ENCODE measurements at regions not wholly inside any gene's neighbourhood (a gene's known extent, or its start where the extent isn't known, plus 50 kb on each side); places are given as distances from the start of the nearest gene placed in this dataset.

DNA sequence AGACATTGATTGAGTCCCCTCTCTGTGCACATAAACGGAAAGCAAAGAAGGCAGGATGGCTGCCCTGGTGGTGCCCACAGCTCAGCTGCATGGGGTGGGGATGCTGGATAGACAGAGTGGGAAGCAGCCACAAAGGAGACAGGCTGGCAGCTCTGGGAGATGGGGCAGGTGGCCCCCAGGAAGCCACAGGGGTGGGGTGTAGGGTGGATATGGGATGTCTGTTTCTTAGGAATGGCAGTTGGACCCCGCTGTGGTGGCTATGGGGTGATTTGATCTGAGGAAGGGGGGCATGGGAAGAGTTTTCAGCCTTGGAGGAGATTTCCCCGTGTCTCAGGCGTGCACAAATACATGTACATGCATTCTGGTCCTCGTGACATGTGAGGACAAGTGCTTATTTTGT lies 50.2 kb upstream of the VDAC1 start:
- ChIA-PET POLR2A (no interaction called here), CTCF (interaction anchor here (1.9 to 6.9 kb wide), 2 partner anchors 14 to 85 kb away, joined by 7 to 65 read pairs; no protein-coding TSS in a partner anchor)
- H3K4me1 ChIP-seq (ENCODE audit: control insufficient read depth in 1 of 2, insufficient read depth in 2 of 2, low read depth in 1 of 2, low read length in 1 of 2), result peaks cover 14 to 29% of the 10 kb centered on the region in 2 experiments; a peak in 3 of 4 replicates
- no peak overlapping the region for H3K4me3 ChIP-seq (ENCODE audit: low read depth in 2 of 2, low read length in 1 of 2)
- no peaks in the 10 kb centered on the region for H3K9me3 ChIP-seq
- 89% methylated on average over 5 of the region's 5 CpGs for WGBS (ENCODE audit: low lambda C conversion rate)
- H3K9ac ChIP-seq, result no peak overlapping the region
- H3K27ac ChIP-seq (ENCODE audit: low read depth in 2 of 2, low read length in 1 of 2), result no peak overlapping the region
- H3K4me2 ChIP-seq, result no peak overlapping the region
- TF ChIP-seq CHD2 (IDR thresholded peaks at IDR 0.05; ENCODE audit: low read length, partially characterized antibody), result no peak
- TF ChIP-seq, protein P1, sequence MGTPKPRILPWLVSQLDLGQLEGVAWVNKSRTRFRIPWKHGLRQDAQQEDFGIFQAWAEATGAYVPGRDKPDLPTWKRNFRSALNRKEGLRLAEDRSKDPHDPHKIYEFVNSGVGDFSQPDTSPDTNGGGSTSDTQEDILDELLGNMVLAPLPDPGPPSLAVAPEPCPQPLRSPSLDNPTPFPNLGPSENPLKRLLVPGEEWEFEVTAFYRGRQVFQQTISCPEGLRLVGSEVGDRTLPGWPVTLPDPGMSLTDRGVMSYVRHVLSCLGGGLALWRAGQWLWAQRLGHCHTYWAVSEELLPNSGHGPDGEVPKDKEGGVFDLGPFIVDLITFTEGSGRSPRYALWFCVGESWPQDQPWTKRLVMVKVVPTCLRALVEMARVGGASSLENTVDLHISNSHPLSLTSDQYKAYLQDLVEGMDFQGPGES (IDR thresholded peaks at IDR 0.05; ENCODE audit: low read depth, low read length), result no peak
- TF ChIP-seq GABPA (IDR thresholded peaks at IDR 0.05; ENCODE audit: low read depth), result no peak
- TF ChIP-seq POLR2AphosphoS5 (IDR thresholded peaks at IDR 0.05; ENCODE audit: low read depth, low read length), result no peak
- TF ChIP-seq FOXM1 (IDR thresholded peaks at IDR 0.05; ENCODE audit: low read depth), result no peak
- no peak for TF ChIP-seq TEAD4 (IDR thresholded peaks at IDR 0.05; ENCODE audit: borderline replicate concordance, insufficient read depth)
- TF ChIP-seq, protein P2, sequence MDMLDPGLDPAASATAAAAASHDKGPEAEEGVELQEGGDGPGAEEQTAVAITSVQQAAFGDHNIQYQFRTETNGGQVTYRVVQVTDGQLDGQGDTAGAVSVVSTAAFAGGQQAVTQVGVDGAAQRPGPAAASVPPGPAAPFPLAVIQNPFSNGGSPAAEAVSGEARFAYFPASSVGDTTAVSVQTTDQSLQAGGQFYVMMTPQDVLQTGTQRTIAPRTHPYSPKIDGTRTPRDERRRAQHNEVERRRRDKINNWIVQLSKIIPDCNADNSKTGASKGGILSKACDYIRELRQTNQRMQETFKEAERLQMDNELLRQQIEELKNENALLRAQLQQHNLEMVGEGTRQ (IDR thresholded peaks at IDR 0.05; ENCODE audit: borderline replicate concordance, low read depth, low read length), result no peak
- TF ChIP-seq TAF1 (IDR thresholded peaks at IDR 0.05; ENCODE audit: borderline replicate concordance, low read depth, low read length), result no peak
- TF ChIP-seq, protein P3, sequence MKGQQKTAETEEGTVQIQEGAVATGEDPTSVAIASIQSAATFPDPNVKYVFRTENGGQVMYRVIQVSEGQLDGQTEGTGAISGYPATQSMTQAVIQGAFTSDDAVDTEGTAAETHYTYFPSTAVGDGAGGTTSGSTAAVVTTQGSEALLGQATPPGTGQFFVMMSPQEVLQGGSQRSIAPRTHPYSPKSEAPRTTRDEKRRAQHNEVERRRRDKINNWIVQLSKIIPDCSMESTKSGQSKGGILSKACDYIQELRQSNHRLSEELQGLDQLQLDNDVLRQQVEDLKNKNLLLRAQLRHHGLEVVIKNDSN (IDR thresholded peaks at IDR 0.05; ENCODE audit: borderline replicate concordance, low read depth), result no peak
- no peak for TF ChIP-seq SMC3 (IDR thresholded peaks at IDR 0.05; ENCODE audit: low read depth, low read length)
- no peak for TF ChIP-seq MXI1 (IDR thresholded peaks at IDR 0.05; ENCODE audit: low read depth, low read length)
- TF ChIP-seq RFX5 (IDR thresholded peaks at IDR 0.05; ENCODE audit: low read length), result no peak
- TF ChIP-seq GATA2 (CRISPR knock-in tag; IDR thresholded peaks at IDR 0.05), result no peak
- no peak for TF ChIP-seq ELF1 (IDR thresholded peaks at IDR 0.05)
- no peak for TF ChIP-seq EZH2phosphoT487 (IDR thresholded peaks at IDR 0.05; ENCODE audit: borderline replicate concordance, low read depth)
- TF ChIP-seq, protein P4, sequence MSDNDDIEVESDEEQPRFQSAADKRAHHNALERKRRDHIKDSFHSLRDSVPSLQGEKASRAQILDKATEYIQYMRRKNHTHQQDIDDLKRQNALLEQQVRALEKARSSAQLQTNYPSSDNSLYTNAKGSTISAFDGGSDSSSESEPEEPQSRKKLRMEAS (IDR thresholded peaks at IDR 0.05; ENCODE audit: low read depth), result no peak
- TF ChIP-seq TCF12 (IDR thresholded peaks at IDR 0.05), result no peak
- no peak for TF ChIP-seq NFIC (IDR thresholded peaks at IDR 0.05; ENCODE audit: borderline replicate concordance)
- no peak for TF ChIP-seq FOXJ3 (CRISPR knock-in tag; IDR thresholded peaks at IDR 0.05)
- no peaks in the 10 kb centered on the region for H4K20me1 ChIP-seq (ENCODE audit: insufficient read depth)
- peaks cover 19% of the 10 kb centered on the region for H3F3A ChIP-seq (replicated peaks; ENCODE audit: insufficient read depth)
- H2AFZ ChIP-seq (ENCODE audit: low read depth), result no peak overlapping the region
- no peaks in the 10 kb centered on the region for H3K79me2 ChIP-seq (ENCODE audit: insufficient read depth)
- H3K27me3 ChIP-seq (ENCODE audit: insufficient read depth), result no peaks in the 10 kb centered on the region
- H3K36me3 ChIP-seq (replicated peaks in 1 of 2; ENCODE audit: control insufficient read depth in 1 of 2, insufficient read depth in 2 of 2, low read length in 1 of 2), result no peaks in the 10 kb centered on the region
- DNase-seq, result no peak
- H3K9me2 ChIP-seq, result no peaks in the 10 kb centered on the region
